ENCODE measurements at regions not wholly inside any gene's neighbourhood (a gene's known extent, or its start where the extent isn't known, plus 50 kb on each side); places are given as distances from the start of the nearest gene placed in this dataset.

- TF ChIP-seq, protein P1, sequence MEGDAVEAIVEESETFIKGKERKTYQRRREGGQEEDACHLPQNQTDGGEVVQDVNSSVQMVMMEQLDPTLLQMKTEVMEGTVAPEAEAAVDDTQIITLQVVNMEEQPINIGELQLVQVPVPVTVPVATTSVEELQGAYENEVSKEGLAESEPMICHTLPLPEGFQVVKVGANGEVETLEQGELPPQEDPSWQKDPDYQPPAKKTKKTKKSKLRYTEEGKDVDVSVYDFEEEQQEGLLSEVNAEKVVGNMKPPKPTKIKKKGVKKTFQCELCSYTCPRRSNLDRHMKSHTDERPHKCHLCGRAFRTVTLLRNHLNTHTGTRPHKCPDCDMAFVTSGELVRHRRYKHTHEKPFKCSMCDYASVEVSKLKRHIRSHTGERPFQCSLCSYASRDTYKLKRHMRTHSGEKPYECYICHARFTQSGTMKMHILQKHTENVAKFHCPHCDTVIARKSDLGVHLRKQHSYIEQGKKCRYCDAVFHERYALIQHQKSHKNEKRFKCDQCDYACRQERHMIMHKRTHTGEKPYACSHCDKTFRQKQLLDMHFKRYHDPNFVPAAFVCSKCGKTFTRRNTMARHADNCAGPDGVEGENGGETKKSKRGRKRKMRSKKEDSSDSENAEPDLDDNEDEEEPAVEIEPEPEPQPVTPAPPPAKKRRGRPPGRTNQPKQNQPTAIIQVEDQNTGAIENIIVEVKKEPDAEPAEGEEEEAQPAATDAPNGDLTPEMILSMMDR (conservative IDR thresholded peaks at IDR 0.05): no peak
- TF ChIP-seq ZFX (IDR thresholded peaks at IDR 0.05): no peak
Observed at GRCh38 chr13:40251343-40252032, 415.0 kb downstream of the FOXO1 start.

All from C4-2B (cell line).